Body of pancreas (tissue), 4 donors: ENCODE measurements at regions not wholly inside any gene's neighbourhood (a gene's known extent, or its start where the extent isn't known, plus 50 kb on each side); places are given as distances from the start of the nearest gene placed in this dataset.

Experiments
- CTCF ChIP-seq, 7 experiments: fragments of 450-650 bp in 4 of 7; fragments of 200-600 bp in 3 of 7; sonication (generic) in 3 of 7; IDR thresholded peaks; one replicate each; pipeline ENCODE4 v1.5.1; 2016 to 2019; ENCODE audit warnings: antibody characterized with exemption in 7 of 7
- POLR2A ChIP-seq, 3 donors: fragments of 450-650 bp; IDR thresholded peaks; one replicate each; pipeline ENCODE4 v1.6.1; 2016; ENCODE audit warnings: antibody characterized with exemption in 3 of 3, mild to moderate bottlenecking in 2 of 3

- no peak for TF ChIP-seq CTCF (IDR thresholded peaks at IDR 0.05)
- no peak for TF ChIP-seq POLR2A (IDR thresholded peaks at IDR 0.05)
Measured at GRCh38 chr6:49198015-49198414, 265.0 kb downstream of the MMUT start.
